ENCODE measurements at regions not wholly inside any gene's neighbourhood (a gene's known extent, or its start where the extent isn't known, plus 50 kb on each side); places are given as distances from the start of the nearest gene placed in this dataset.

DNA sequence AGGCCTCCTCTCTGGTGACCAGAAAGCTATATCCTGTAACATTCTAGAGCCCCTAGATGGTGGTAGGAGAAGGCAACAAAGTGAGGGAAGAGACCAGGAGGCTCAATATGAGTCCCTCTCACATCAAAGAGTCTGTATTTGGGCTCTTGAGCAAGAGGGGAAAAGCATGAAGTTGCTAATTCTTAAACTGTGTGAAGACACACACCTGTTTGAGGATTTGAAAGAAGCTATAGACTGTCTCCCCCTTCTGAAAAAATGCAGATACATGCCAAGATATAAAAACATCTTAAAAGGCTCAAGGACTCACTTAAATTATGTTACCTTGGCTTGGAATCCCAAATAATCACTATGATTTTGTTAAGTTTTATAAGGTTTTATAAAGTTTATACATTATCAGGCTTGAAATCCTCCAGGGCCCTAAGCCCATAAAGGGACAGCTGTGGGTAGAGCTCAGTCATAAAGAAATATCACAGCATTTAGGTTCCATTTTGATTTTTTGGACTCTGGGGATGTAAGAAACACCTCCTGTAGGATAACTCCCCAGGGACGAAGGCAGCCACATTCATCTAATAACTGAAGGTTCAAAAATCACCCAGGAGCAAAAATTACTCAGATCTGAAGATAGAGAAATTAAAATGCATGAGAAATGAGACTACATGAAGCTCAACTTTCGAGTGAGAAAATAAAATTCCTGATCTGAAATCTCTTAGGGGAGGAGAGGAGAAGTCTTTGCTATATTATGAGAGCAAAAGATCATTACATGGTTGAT, 136.1 kb upstream of the LGALSL start:
- H3K9ac ChIP-seq (ENCODE audit: low read length) = no peak overlapping the region
- H3K9me3 ChIP-seq (ENCODE audit: control extremely low read depth in 1 of 3, control insufficient read depth in 2 of 3, insufficient read depth in 1 of 3, low read length in 2 of 3) = peaks cover 0 to 3% (median 0%) of the 10 kb centered on the region in 3 donors
- Mint-ChIP-seq H3K27ac (no peak overlapping the region), H3K9me3 (ENCODE audit: insufficient read depth) (peaks cover 2% of the 10 kb centered on the region), H3K4me3 (no peak overlapping the region), H3K4me1 (peaks cover 5% of the 10 kb centered on the region), H3K27me3 (peaks cover 7% of the 10 kb centered on the region)
- no peaks in the 10 kb centered on the region for H4K20me1 ChIP-seq (ENCODE audit: control insufficient read depth, insufficient read depth, low read length, poor library complexity, severe bottlenecking)
- no peak overlapping the region for H3K4me2 ChIP-seq (replicated peaks; ENCODE audit: low read depth, low read length, poor library complexity, severe bottlenecking)
- H3K27me3 ChIP-seq (replicated peaks in 1 of 4; ENCODE audit: control extremely low read depth in 1 of 4, control insufficient read depth in 3 of 4, insufficient read depth in 4 of 4, low read length in 3 of 4) = no peaks in the 10 kb centered on the region
- no peaks in the 10 kb centered on the region for H3K79me2 ChIP-seq (ENCODE audit: control insufficient read depth, insufficient read depth, low read length)
- intact Hi-C loops (cut with micrococcal nuclease) = no loop called here
- POLR2A ChIA-PET = interaction anchor here (0.6 kb wide), 1 partner anchor 273 kb away, joined by 4 read pairs; no protein-coding TSS in a partner anchor
- 82% methylated on average over 1 of the region's 2 CpGs for WGBS (ENCODE audit: insufficient coverage)
- ATAC-seq (ENCODE audit: low read depth) (no peak), DNase-seq (no peak)
- TF ChIP-seq, protein P1, sequence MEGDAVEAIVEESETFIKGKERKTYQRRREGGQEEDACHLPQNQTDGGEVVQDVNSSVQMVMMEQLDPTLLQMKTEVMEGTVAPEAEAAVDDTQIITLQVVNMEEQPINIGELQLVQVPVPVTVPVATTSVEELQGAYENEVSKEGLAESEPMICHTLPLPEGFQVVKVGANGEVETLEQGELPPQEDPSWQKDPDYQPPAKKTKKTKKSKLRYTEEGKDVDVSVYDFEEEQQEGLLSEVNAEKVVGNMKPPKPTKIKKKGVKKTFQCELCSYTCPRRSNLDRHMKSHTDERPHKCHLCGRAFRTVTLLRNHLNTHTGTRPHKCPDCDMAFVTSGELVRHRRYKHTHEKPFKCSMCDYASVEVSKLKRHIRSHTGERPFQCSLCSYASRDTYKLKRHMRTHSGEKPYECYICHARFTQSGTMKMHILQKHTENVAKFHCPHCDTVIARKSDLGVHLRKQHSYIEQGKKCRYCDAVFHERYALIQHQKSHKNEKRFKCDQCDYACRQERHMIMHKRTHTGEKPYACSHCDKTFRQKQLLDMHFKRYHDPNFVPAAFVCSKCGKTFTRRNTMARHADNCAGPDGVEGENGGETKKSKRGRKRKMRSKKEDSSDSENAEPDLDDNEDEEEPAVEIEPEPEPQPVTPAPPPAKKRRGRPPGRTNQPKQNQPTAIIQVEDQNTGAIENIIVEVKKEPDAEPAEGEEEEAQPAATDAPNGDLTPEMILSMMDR (IDR thresholded peaks at IDR 0.05) = no peak
- TF ChIP-seq EZH2 (IDR thresholded peaks at IDR 0.05; ENCODE audit: borderline replicate concordance, insufficient read depth, low read depth, low read length, poor library complexity, severe bottlenecking) = no peak
- CTCF ChIA-PET = interaction anchor here (1.2 to 3.2 kb wide), 5 partner anchors 10 to 268 kb away, joined by 3 to 28 read pairs (median 7); no protein-coding TSS in a partner anchor
- H3K27ac ChIP-seq (ENCODE audit: low read length in 2 of 2) = no peak overlapping the region
- no peaks in the 10 kb centered on the region for H3K36me3 ChIP-seq (replicated peaks in 1 of 2; ENCODE audit: control extremely low read depth in 1 of 2, control insufficient read depth in 1 of 2, extremely low read depth in 1 of 2, insufficient read depth in 2 of 2, low read length in 1 of 2)
- no peaks in the 10 kb centered on the region for H3K4me1 ChIP-seq (ENCODE audit: control insufficient read depth in 2 of 2, insufficient read depth in 2 of 2, low read length in 2 of 2)
- H2AFZ ChIP-seq (ENCODE audit: insufficient read depth, low read depth, low read length, poor library complexity, severe bottlenecking) = no peak overlapping the region
- no peak overlapping the region for H3K4me3 ChIP-seq (ENCODE audit: control extremely low read depth in 1 of 5, extremely low read depth in 1 of 5, insufficient read depth in 1 of 5, low read depth in 2 of 5, low read length in 4 of 5)

DNA sequence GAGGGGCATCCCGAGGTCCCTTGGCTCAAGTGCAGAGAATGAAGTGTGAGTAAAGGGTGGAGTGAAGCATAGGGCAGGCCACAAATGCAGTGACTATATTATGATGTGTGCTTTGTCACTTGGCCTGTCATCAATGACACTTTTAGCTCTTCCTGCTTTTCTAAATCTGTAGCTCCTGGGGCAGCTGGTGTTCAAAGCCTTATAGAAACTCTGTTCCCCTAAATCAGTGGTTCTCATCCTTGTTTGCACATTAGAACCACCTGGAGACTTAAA, 135.6 kb upstream of the LGALSL start:
- DNase-seq = no peak
- Histone ChIP-seq H4K20me1 (ENCODE audit: control insufficient read depth, insufficient read depth, low read length, poor library complexity, severe bottlenecking) (no peaks in the 10 kb centered on the region), H3K9me3 (ENCODE audit: control extremely low read depth in 1 of 3, control insufficient read depth in 2 of 3, insufficient read depth in 1 of 3, low read length in 2 of 3) (peaks cover 0 to 3% (median 0%) of the 10 kb centered on the region in 3 donors), H3K36me3 (replicated peaks in 1 of 2; ENCODE audit: control extremely low read depth in 1 of 2, control insufficient read depth in 1 of 2, extremely low read depth in 1 of 2, insufficient read depth in 2 of 2, low read length in 1 of 2) (no peaks in the 10 kb centered on the region), H3K27me3 (replicated peaks in 1 of 4; ENCODE audit: control extremely low read depth in 1 of 4, control insufficient read depth in 3 of 4, insufficient read depth in 4 of 4, low read length in 3 of 4) (no peaks in the 10 kb centered on the region), H3K9ac (ENCODE audit: low read length) (no peak overlapping the region), H3K79me2 (ENCODE audit: control insufficient read depth, insufficient read depth, low read length) (no peaks in the 10 kb centered on the region), H3K4me3 (ENCODE audit: control extremely low read depth in 1 of 5, extremely low read depth in 1 of 5, insufficient read depth in 1 of 5, low read depth in 2 of 5, low read length in 4 of 5) (no peak overlapping the region), H3K27ac (ENCODE audit: low read length in 2 of 2) (no peak overlapping the region), H2AFZ (ENCODE audit: insufficient read depth, low read depth, low read length, poor library complexity, severe bottlenecking) (no peak overlapping the region), H3K4me2 (replicated peaks; ENCODE audit: low read depth, low read length, poor library complexity, severe bottlenecking) (no peak overlapping the region), H3K4me1 (ENCODE audit: control insufficient read depth in 2 of 2, insufficient read depth in 2 of 2, low read length in 2 of 2) (no peaks in the 10 kb centered on the region)
- intact Hi-C loops (cut with micrococcal nuclease) = no loop called here
- no peak for TF ChIP-seq EZH2 (IDR thresholded peaks at IDR 0.05; ENCODE audit: borderline replicate concordance, insufficient read depth, low read depth, low read length, poor library complexity, severe bottlenecking)
- TF ChIP-seq, protein P1 (IDR thresholded peaks at IDR 0.05) = no peak
- 100% methylated on average over 1 of the region's 1 CpG for WGBS (ENCODE audit: insufficient coverage)
- Mint-ChIP-seq H3K27me3 (peaks cover 7% of the 10 kb centered on the region), H3K4me1 (peaks cover 5% of the 10 kb centered on the region), H3K27ac (no peak overlapping the region), H3K9me3 (ENCODE audit: insufficient read depth) (peaks cover 2% of the 10 kb centered on the region), H3K4me3 (no peak overlapping the region)
- POLR2A ChIA-PET = no interaction called here
- no peak for ATAC-seq (ENCODE audit: low read depth)
- CTCF ChIA-PET = interaction anchor here (0.8 to 3.2 kb wide), 5 partner anchors 9 to 268 kb away, joined by 3 to 28 read pairs (median 7); no protein-coding TSS in a partner anchor

Data from B cell (primary cell).